ENCODE measurements at regions not wholly inside any gene's neighbourhood (a gene's known extent, or its start where the extent isn't known, plus 50 kb on each side); places are given as distances from the start of the nearest gene placed in this dataset.

- 71% methylated on average over 1 of the region's 1 CpG for WGBS (ENCODE audit: insufficient coverage)
- no peaks in the 10 kb centered on the region for H3K27me3 ChIP-seq (ENCODE audit: control insufficient read depth, insufficient read depth, low read length)
- no peak overlapping the region for H3K4me3 ChIP-seq (ENCODE audit: low read depth, low read length)
Observed at GRCh38 chr12:94020335-94020734, 128.0 kb upstream of the PLXNC1 start.

GRCh38 chr12:94023879-94024278 lies 124.5 kb upstream of the PLXNC1 start:
- no peak for DNase-seq (ENCODE audit: low read depth in 4 of 6, low spot score in 6 of 6)
- peaks cover 7% of the 10 kb centered on the region for H3K9me3 ChIP-seq (ENCODE audit: control insufficient read depth, insufficient read depth, low read length)
- H3K27ac ChIP-seq (ENCODE audit: low read depth, low read length), result no peak overlapping the region
- no peaks in the 10 kb centered on the region for H3K36me3 ChIP-seq (ENCODE audit: control insufficient read depth, insufficient read depth, low read length)
- no peaks in the 10 kb centered on the region for H3K4me1 ChIP-seq (ENCODE audit: control insufficient read depth, insufficient read depth, low read length)
- H3K4me3 ChIP-seq (ENCODE audit: low read depth, low read length), result no peak overlapping the region
- H3K27me3 ChIP-seq (ENCODE audit: control insufficient read depth, insufficient read depth, low read length), result no peaks in the 10 kb centered on the region

More at GRCh38 chr12:94020335-94020734, 128.0 kb upstream of the PLXNC1 start:
- Histone ChIP-seq H3K4me1 (ENCODE audit: control insufficient read depth, insufficient read depth, low read length) (no peaks in the 10 kb centered on the region), H3K36me3 (ENCODE audit: control insufficient read depth, insufficient read depth, low read length) (no peaks in the 10 kb centered on the region), H3K27ac (ENCODE audit: low read depth, low read length) (no peak overlapping the region), H3K9me3 (ENCODE audit: control insufficient read depth, insufficient read depth, low read length) (peaks cover 18% of the 10 kb centered on the region)
- DNase-seq (ENCODE audit: low read depth in 4 of 6, low spot score in 6 of 6), result no peak

DNA sequence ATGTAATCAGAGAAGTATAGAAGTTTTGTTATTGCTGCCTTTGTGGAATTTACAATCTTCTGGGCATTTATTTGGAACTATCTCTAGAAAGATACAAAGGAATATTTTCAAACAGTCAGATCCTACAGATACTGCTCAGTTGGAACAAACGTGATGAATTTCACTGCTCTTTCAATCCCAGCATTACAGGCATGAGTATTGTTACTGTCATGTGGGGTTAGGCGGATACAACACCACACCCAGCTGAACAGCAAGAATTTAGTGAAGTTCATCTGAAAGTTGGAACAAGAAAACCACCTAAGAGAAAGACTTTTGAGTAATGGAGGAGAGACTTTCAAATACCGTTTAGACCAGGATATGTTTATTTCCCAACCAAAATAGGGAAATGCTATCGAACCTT lies 123.3 kb upstream of the PLXNC1 start:
- no peak for DNase-seq (ENCODE audit: low read depth in 4 of 6, low spot score in 6 of 6)
- Histone ChIP-seq H3K4me3 (ENCODE audit: low read depth, low read length) (no peak overlapping the region), H3K27ac (ENCODE audit: low read depth, low read length) (no peak overlapping the region), H3K4me1 (ENCODE audit: control insufficient read depth, insufficient read depth, low read length) (no peaks in the 10 kb centered on the region), H3K27me3 (ENCODE audit: control insufficient read depth, insufficient read depth, low read length) (no peaks in the 10 kb centered on the region), H3K36me3 (ENCODE audit: control insufficient read depth, insufficient read depth, low read length) (no peaks in the 10 kb centered on the region), H3K9me3 (ENCODE audit: control insufficient read depth, insufficient read depth, low read length) (peaks cover 7% of the 10 kb centered on the region)
- WGBS (ENCODE audit: insufficient coverage), result no CpG with 5 or more reads among the region's 4 CpGs

DNA sequence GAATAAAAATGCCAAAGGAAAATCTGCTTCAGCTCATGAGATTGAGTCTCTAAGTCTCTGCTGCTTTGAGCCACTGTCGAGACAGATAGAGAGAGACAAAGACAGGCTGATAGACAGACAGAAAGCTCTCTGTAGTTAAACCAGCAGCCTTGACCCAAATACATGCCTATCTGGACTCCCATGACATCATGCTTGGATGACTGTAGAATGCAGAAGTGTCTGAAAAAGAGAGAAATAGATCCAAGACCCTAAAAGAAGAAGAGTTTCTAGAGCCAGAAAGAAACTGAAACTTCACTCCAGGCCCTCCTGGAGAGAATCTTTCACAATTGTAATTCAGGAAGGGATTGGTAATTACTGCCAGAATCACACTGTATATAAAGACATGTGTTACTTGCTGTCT lies 122.6 kb upstream of the PLXNC1 start:
- WGBS (ENCODE audit: insufficient coverage), result no CpG with 5 or more reads among the region's 1 CpG
- Histone ChIP-seq H3K27me3 (ENCODE audit: control insufficient read depth, insufficient read depth, low read length) (no peaks in the 10 kb centered on the region), H3K4me1 (ENCODE audit: control insufficient read depth, insufficient read depth, low read length) (no peaks in the 10 kb centered on the region), H3K9me3 (ENCODE audit: control insufficient read depth, insufficient read depth, low read length) (peaks cover 7% of the 10 kb centered on the region), H3K4me3 (ENCODE audit: low read depth, low read length) (no peak overlapping the region), H3K27ac (ENCODE audit: low read depth, low read length) (no peak overlapping the region), H3K36me3 (ENCODE audit: control insufficient read depth, insufficient read depth, low read length) (no peaks in the 10 kb centered on the region)
- DNase-seq (ENCODE audit: low read depth in 4 of 6, low spot score in 6 of 6), result no peak

DNA sequence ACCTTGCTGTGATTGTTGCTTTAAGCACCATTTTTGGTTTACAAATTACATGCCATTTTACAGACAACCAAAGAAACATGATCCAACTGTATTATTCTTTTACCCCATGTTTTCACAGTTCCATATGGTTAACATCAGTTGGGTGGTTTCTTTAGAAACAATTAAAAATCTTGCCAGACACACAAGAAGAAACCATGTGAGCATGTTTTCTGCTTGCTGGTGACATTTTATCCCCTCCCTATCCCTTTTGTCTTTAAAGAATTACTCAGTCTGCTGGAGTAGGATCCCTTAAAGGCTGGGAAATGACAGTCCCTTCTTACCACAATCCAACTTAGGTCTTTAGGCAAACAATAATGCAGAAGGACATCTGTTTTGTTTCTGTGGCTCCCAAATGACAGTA lies 121.8 kb upstream of the PLXNC1 start:
- DNase-seq (ENCODE audit: low read depth in 4 of 6, low spot score in 6 of 6), result peak in 2 of 6 donors; percentile 19 to 53
- no peaks in the 10 kb centered on the region for H3K4me1 ChIP-seq (ENCODE audit: control insufficient read depth, insufficient read depth, low read length)
- H3K27me3 ChIP-seq (ENCODE audit: control insufficient read depth, insufficient read depth, low read length), result no peaks in the 10 kb centered on the region
- H3K9me3 ChIP-seq (ENCODE audit: control insufficient read depth, insufficient read depth, low read length), result peaks cover 7% of the 10 kb centered on the region
- H3K36me3 ChIP-seq (ENCODE audit: control insufficient read depth, insufficient read depth, low read length), result no peaks in the 10 kb centered on the region
- no peak overlapping the region for H3K4me3 ChIP-seq (ENCODE audit: low read depth, low read length)
- H3K27ac ChIP-seq (ENCODE audit: low read depth, low read length), result no peak overlapping the region

DNA sequence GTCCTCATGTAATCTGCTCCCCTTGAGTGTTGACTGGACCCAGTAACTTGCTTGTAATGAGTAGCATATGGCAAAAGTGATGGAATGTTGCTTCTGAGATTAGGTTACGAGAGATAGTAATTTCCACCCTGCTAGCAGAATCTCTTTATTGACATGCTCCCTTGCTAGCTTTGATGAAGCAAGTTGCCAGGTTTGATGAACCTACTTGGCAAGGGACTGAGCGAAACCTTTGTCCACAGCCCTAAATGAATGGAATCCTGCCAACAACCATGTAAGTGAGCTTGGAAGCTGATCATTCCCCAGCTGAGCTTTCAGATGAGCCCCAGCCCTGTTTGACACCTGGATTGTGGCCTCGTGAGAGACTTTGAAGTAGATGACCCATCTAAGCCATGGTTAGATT lies 120.8 kb upstream of the PLXNC1 start:
- H3K4me3 ChIP-seq (ENCODE audit: low read depth, low read length), result no peak overlapping the region
- DNase-seq (ENCODE audit: low read depth in 4 of 6, low spot score in 6 of 6), result peak in 1 of 6 donors; percentile 17
- H3K9me3 ChIP-seq (ENCODE audit: control insufficient read depth, insufficient read depth, low read length), result peaks cover 7% of the 10 kb centered on the region
- H3K27ac ChIP-seq (ENCODE audit: low read depth, low read length), result no peak overlapping the region
- no peaks in the 10 kb centered on the region for H3K36me3 ChIP-seq (ENCODE audit: control insufficient read depth, insufficient read depth, low read length)
- H3K4me1 ChIP-seq (ENCODE audit: control insufficient read depth, insufficient read depth, low read length), result no peaks in the 10 kb centered on the region
- WGBS (ENCODE audit: insufficient coverage), result 100% methylated on average over 1 of the region's 3 CpGs
- no peaks in the 10 kb centered on the region for H3K27me3 ChIP-seq (ENCODE audit: control insufficient read depth, insufficient read depth, low read length)

- no CpG with 5 or more reads among the region's 2 CpGs for WGBS (ENCODE audit: insufficient coverage)
- no peaks in the 10 kb centered on the region for H3K4me1 ChIP-seq (ENCODE audit: control insufficient read depth, insufficient read depth, low read length)
- no peak overlapping the region for H3K4me3 ChIP-seq (ENCODE audit: low read depth, low read length)
- H3K36me3 ChIP-seq (ENCODE audit: control insufficient read depth, insufficient read depth, low read length), result no peaks in the 10 kb centered on the region
- no peaks in the 10 kb centered on the region for H3K27me3 ChIP-seq (ENCODE audit: control insufficient read depth, insufficient read depth, low read length)
- H3K9me3 ChIP-seq (ENCODE audit: control insufficient read depth, insufficient read depth, low read length), result no peaks in the 10 kb centered on the region
- DNase-seq (ENCODE audit: low read depth in 4 of 6, low spot score in 6 of 6), result peak in 1 of 6 donors; percentile 49
- no peak overlapping the region for H3K27ac ChIP-seq (ENCODE audit: low read depth, low read length)
Observed at GRCh38 chr12:94031763-94032162, 116.6 kb upstream of the PLXNC1 start.

DNA sequence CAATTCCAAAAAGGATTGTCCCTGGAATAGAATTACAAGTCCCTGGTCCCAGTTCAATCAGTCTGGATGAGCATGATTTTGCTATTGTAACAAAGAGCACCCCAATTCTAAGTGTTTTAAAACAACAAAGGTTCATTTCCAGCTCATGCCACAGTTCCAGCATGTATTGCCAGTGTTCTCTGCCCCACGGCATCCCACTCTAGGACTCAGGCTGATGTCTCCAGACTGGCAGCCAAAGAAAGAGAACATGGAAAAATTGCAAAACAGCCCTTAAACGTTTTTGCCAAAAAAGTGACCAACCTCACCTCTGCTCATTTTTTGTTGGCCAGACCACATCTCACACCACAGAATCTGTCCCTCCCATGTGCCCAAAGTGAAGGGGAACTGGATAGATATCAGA lies 116.0 kb upstream of the PLXNC1 start:
- Histone ChIP-seq H3K4me1 (ENCODE audit: control insufficient read depth, insufficient read depth, low read length) (no peaks in the 10 kb centered on the region), H3K27ac (ENCODE audit: low read depth, low read length) (no peak overlapping the region), H3K27me3 (ENCODE audit: control insufficient read depth, insufficient read depth, low read length) (no peaks in the 10 kb centered on the region), H3K9me3 (ENCODE audit: control insufficient read depth, insufficient read depth, low read length) (no peaks in the 10 kb centered on the region), H3K36me3 (ENCODE audit: control insufficient read depth, insufficient read depth, low read length) (no peaks in the 10 kb centered on the region), H3K4me3 (ENCODE audit: low read depth, low read length) (no peak overlapping the region)
- no peak for DNase-seq (ENCODE audit: low read depth in 4 of 6, low spot score in 6 of 6)
- WGBS (ENCODE audit: insufficient coverage), result 56% methylated on average over 1 of the region's 2 CpGs

GRCh38 chr12:94033101-94033500 lies 115.3 kb upstream of the PLXNC1 start:
- Histone ChIP-seq H3K4me3 (ENCODE audit: low read depth, low read length) (no peak overlapping the region), H3K36me3 (ENCODE audit: control insufficient read depth, insufficient read depth, low read length) (no peaks in the 10 kb centered on the region), H3K27me3 (ENCODE audit: control insufficient read depth, insufficient read depth, low read length) (no peaks in the 10 kb centered on the region), H3K9me3 (ENCODE audit: control insufficient read depth, insufficient read depth, low read length) (no peaks in the 10 kb centered on the region), H3K27ac (ENCODE audit: low read depth, low read length) (no peak overlapping the region), H3K4me1 (ENCODE audit: control insufficient read depth, insufficient read depth, low read length) (no peaks in the 10 kb centered on the region)
- WGBS (ENCODE audit: insufficient coverage), result 83% methylated on average over 3 of the region's 5 CpGs
- DNase-seq (ENCODE audit: low read depth in 4 of 6, low spot score in 6 of 6), result no peak

DNA sequence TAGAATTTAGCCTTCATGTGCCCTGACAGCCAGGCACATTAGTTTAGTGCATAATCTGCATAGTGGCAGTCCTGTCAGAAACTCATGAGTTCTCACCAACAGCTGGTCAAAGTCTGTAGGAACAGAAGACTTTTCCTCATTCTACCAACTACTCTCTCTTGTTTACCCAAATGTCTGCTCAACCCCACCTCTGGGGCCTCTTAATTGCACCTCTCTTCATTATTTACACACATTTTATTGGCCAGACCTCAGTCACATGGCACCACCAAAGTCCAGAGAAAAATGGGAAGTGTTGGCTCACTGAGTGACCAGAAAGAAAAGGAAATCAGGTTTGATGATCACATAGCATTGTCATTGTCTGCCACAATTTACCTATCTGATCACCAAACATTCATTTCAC lies 114.6 kb upstream of the PLXNC1 start:
- Histone ChIP-seq H3K27ac (ENCODE audit: low read depth, low read length) (no peak overlapping the region), H3K36me3 (ENCODE audit: control insufficient read depth, insufficient read depth, low read length) (no peaks in the 10 kb centered on the region), H3K27me3 (ENCODE audit: control insufficient read depth, insufficient read depth, low read length) (no peaks in the 10 kb centered on the region), H3K4me3 (ENCODE audit: low read depth, low read length) (no peak overlapping the region), H3K4me1 (ENCODE audit: control insufficient read depth, insufficient read depth, low read length) (no peaks in the 10 kb centered on the region), H3K9me3 (ENCODE audit: control insufficient read depth, insufficient read depth, low read length) (no peaks in the 10 kb centered on the region)
- DNase-seq (ENCODE audit: low read depth in 4 of 6, low spot score in 6 of 6), result no peak

DNA sequence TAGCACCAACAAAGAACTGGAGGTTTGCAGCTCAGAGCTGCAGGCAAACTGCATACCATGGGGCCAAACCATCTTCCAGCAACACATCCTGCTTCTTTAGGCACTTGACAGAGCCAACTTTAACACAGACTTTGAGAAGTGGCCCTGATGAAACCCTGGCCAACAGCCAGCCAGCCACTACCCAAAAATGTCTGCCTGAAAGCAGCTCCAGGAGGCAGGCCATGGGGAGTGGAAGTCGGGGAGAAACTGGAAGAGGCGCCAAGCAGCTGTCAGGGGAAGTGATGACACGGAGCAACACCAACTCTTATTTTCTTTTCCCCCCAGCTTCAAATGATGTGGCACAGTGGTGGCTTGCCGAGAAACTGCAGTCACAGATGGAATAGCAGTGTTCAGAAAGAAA lies 110.9 kb upstream of the PLXNC1 start:
- Histone ChIP-seq H3K27ac (ENCODE audit: low read depth, low read length) (no peak overlapping the region), H3K36me3 (ENCODE audit: control insufficient read depth, insufficient read depth, low read length) (no peaks in the 10 kb centered on the region), H3K4me1 (ENCODE audit: control insufficient read depth, insufficient read depth, low read length) (peaks cover 4% of the 10 kb centered on the region), H3K9me3 (ENCODE audit: control insufficient read depth, insufficient read depth, low read length) (no peaks in the 10 kb centered on the region), H3K4me3 (ENCODE audit: low read depth, low read length) (no peak overlapping the region), H3K27me3 (ENCODE audit: control insufficient read depth, insufficient read depth, low read length) (no peaks in the 10 kb centered on the region)
- WGBS (ENCODE audit: insufficient coverage), result 68% methylated on average over 4 of the region's 4 CpGs
- no peak for DNase-seq (ENCODE audit: low read depth in 4 of 6, low spot score in 6 of 6)
